IMR-90 (cell line): ENCODE measurements at regions not wholly inside any gene's neighbourhood (a gene's known extent, or its start where the extent isn't known, plus 50 kb on each side); places are given as distances from the start of the nearest gene placed in this dataset.

Experiments used
- CHD1 ChIP-seq: IDR thresholded peaks from 2 replicates; pipeline ENCODE4 v1.6.1; 2012; ENCODE audit warnings: low read depth, low read length, improper control_type of control experiment
- CTCF ChIP-seq: conservative IDR thresholded peaks from 2 replicates; pipeline ENCODE4 v1.5.1; 2012; ENCODE audit warnings: mild to moderate bottlenecking, low read depth, low read length, improper control_type of control experiment
- USF2 ChIP-seq: fragments of 150-350 bp; IDR thresholded peaks from 2 replicates; pipeline ENCODE4 v1.6.1; 2017; ENCODE audit warnings: mild to moderate bottlenecking, antibody characterized with exemption, low read length, low read depth

- TF ChIP-seq CHD1 (no peak), CTCF (no peak), USF2 (no peak)
Measured at GRCh38 chr1:55725378-55725777, 510.2 kb upstream of the USP24 start.
